ENCODE measurements at regions not wholly inside any gene's neighbourhood (a gene's known extent, or its start where the extent isn't known, plus 50 kb on each side); places are given as distances from the start of the nearest gene placed in this dataset.

- TF ChIP-seq CTCF (conservative IDR thresholded peaks at IDR 0.05; ENCODE audit: low read depth, low read length), result no peak
- no peaks in the 10 kb centered on the region for H3K36me3 ChIP-seq (ENCODE audit: insufficient read depth)
- H3K27me3 ChIP-seq (ENCODE audit: insufficient read depth, low read depth), result no peaks in the 10 kb centered on the region
- H2AFZ ChIP-seq (ENCODE audit: low read depth), result no peak overlapping the region
- H3K79me2 ChIP-seq (ENCODE audit: insufficient read depth, low read depth), result no peaks in the 10 kb centered on the region
- no peak overlapping the region for H3K27ac ChIP-seq
- no peak overlapping the region for H3K4me3 ChIP-seq (IDR thresholded peaks at IDR 0.05; ENCODE audit: insufficient read depth, low read depth, low read length)
- no peaks in the 10 kb centered on the region for H3K4me1 ChIP-seq (ENCODE audit: low read depth, poor library complexity, severe bottlenecking)
- no peak overlapping the region for H3K9ac ChIP-seq
- no peaks in the 10 kb centered on the region for H4K20me1 ChIP-seq (ENCODE audit: insufficient read depth)
- H3K4me2 ChIP-seq, result no peak overlapping the region
These were observed 346.3 kb downstream of the FBXW7 start for GRCh38 chr4:152189451-152190179.

- H3K4me1 ChIP-seq (ENCODE audit: low read depth, poor library complexity, severe bottlenecking), result no peaks in the 10 kb centered on the region
- H3K9ac ChIP-seq, result no peak overlapping the region
- no peak overlapping the region for H3K4me2 ChIP-seq
- no peaks in the 10 kb centered on the region for H3K36me3 ChIP-seq (ENCODE audit: insufficient read depth)
- H4K20me1 ChIP-seq (ENCODE audit: insufficient read depth), result no peaks in the 10 kb centered on the region
- no peak overlapping the region for H2AFZ ChIP-seq (ENCODE audit: low read depth)
- TF ChIP-seq CTCF (conservative IDR thresholded peaks at IDR 0.05; ENCODE audit: low read depth, low read length), result no peak
- H3K27ac ChIP-seq, result no peak overlapping the region
- no peaks in the 10 kb centered on the region for H3K79me2 ChIP-seq (ENCODE audit: insufficient read depth, low read depth)
- H3K27me3 ChIP-seq (ENCODE audit: insufficient read depth, low read depth), result no peaks in the 10 kb centered on the region
- H3K4me3 ChIP-seq (IDR thresholded peaks at IDR 0.05; ENCODE audit: insufficient read depth, low read depth, low read length), result no peak overlapping the region
These were observed 347.1 kb downstream of the FBXW7 start for GRCh38 chr4:152188801-152189200.

- TF ChIP-seq CTCF (conservative IDR thresholded peaks at IDR 0.05; ENCODE audit: low read depth, low read length), result no peak
- Histone ChIP-seq H4K20me1 (ENCODE audit: insufficient read depth) (no peaks in the 10 kb centered on the region), H3K4me1 (ENCODE audit: low read depth, poor library complexity, severe bottlenecking) (no peaks in the 10 kb centered on the region), H3K9ac (no peak overlapping the region), H3K27me3 (ENCODE audit: insufficient read depth, low read depth) (no peaks in the 10 kb centered on the region), H3K4me2 (no peak overlapping the region), H3K36me3 (ENCODE audit: insufficient read depth) (no peaks in the 10 kb centered on the region), H3K27ac (no peak overlapping the region), H2AFZ (ENCODE audit: low read depth) (no peak overlapping the region), H3K4me3 (IDR thresholded peaks at IDR 0.05; ENCODE audit: insufficient read depth, low read depth, low read length) (no peak overlapping the region), H3K79me2 (ENCODE audit: insufficient read depth, low read depth) (no peaks in the 10 kb centered on the region)
These were observed 348.2 kb downstream of the FBXW7 start for GRCh38 chr4:152187693-152188092.

GRCh38 chr4:152185786-152186550 lies 349.9 kb downstream of the FBXW7 start:
- no peak overlapping the region for H2AFZ ChIP-seq (ENCODE audit: low read depth)
- H3K4me3 ChIP-seq (IDR thresholded peaks at IDR 0.05; ENCODE audit: insufficient read depth, low read depth, low read length), result no peak overlapping the region
- H3K4me2 ChIP-seq, result no peak overlapping the region
- TF ChIP-seq CTCF (conservative IDR thresholded peaks at IDR 0.05; ENCODE audit: low read depth, low read length), result no peak
- no peak overlapping the region for H3K27ac ChIP-seq
- H3K36me3 ChIP-seq (ENCODE audit: insufficient read depth), result no peaks in the 10 kb centered on the region
- H3K79me2 ChIP-seq (ENCODE audit: insufficient read depth, low read depth), result no peaks in the 10 kb centered on the region
- no peaks in the 10 kb centered on the region for H3K4me1 ChIP-seq (ENCODE audit: low read depth, poor library complexity, severe bottlenecking)
- no peaks in the 10 kb centered on the region for H4K20me1 ChIP-seq (ENCODE audit: insufficient read depth)
- H3K27me3 ChIP-seq (ENCODE audit: insufficient read depth, low read depth), result no peaks in the 10 kb centered on the region
- no peak overlapping the region for H3K9ac ChIP-seq
